ENCODE measurements at regions not wholly inside any gene's neighbourhood (a gene's known extent, or its start where the extent isn't known, plus 50 kb on each side); places are given as distances from the start of the nearest gene placed in this dataset.

DNA sequence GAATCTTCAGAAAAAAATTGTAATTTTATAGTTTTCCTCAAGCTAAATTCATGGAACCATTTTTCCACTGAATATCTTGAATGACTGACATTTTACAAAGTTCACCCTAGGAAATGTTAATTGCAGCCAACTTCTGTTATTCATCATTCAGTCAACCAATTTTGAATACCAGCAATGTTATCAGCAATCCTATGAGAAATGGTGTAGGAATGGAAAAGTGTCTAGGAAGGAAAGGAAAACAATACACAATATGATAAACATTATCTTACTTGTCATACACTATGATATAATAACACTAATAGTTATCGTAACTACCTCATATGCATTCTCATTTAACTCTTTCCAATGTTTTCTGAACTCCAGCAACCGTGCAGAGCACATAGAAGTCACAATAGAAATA is 790.5 kb upstream of the LRRC4C start:
- Histone ChIP-seq H3K4me1 (ENCODE audit: insufficient read depth, low read length) (no peaks in the 10 kb centered on the region), H3K4me3 (ENCODE audit: low read length in 2 of 2) (no peak overlapping the region), H3K27ac (ENCODE audit: low read depth, low read length) (no peak overlapping the region), H3K36me3 (ENCODE audit: insufficient read depth, low read length) (no peaks in the 10 kb centered on the region), H3K9me3 (ENCODE audit: control insufficient read depth in 1 of 2, low read length in 2 of 2) (peaks cover 0 to 3% of the 10 kb centered on the region in 2 donors), H3K27me3 (ENCODE audit: insufficient read depth, low read length) (no peaks in the 10 kb centered on the region)
- Mint-ChIP-seq H3K4me3 (no peak overlapping the region), H3K4me1 (no peaks in the 10 kb centered on the region), H3K36me3 (no peaks in the 10 kb centered on the region), H3K27ac (no peak overlapping the region), H3K27me3 (no peaks in the 10 kb centered on the region), H3K9me3 (peaks cover 0 to 12% (median 5%) of the 10 kb centered on the region in 8 donors)
- DNase-seq: no peak
- ChIA-PET POLR2A (ENCODE audit: partially characterized antibody) (no interaction called here), CTCF (ENCODE audit: partially characterized antibody) (no interaction called here)
- intact Hi-C loops (cut with micrococcal nuclease): no loop called here

DNA sequence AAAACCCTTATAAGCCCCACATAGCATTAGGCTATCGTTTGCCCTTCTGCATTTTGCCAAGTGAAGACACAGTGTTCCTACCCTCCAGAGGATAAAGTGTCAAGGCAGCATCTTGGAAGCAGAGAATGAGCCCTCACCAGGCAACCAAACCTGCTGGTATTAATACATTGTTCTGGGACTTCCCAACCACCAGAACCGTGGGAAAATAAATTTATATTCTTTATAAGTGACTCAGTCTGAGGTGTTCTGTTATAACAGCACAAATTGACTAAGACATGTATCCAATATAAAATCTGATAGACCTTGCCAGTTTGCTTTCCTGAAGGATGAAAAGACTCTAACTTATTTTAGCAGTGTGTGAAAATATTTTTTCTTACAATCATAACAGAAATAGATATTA is 792.5 kb upstream of the LRRC4C start:
- Mint-ChIP-seq H3K4me3 (no peak overlapping the region), H3K27me3 (no peaks in the 10 kb centered on the region), H3K36me3 (no peaks in the 10 kb centered on the region), H3K9me3 (peaks cover 3 to 19% (median 8%) of the 10 kb centered on the region in 8 donors), H3K27ac (no peak overlapping the region), H3K4me1 (no peaks in the 10 kb centered on the region)
- Histone ChIP-seq H3K4me1 (ENCODE audit: insufficient read depth, low read length) (no peaks in the 10 kb centered on the region), H3K36me3 (ENCODE audit: insufficient read depth, low read length) (no peaks in the 10 kb centered on the region), H3K27me3 (ENCODE audit: insufficient read depth, low read length) (no peaks in the 10 kb centered on the region), H3K27ac (ENCODE audit: low read depth, low read length) (no peak overlapping the region), H3K9me3 (ENCODE audit: control insufficient read depth in 1 of 2, low read length in 2 of 2) (peaks cover 0 to 11% of the 10 kb centered on the region in 2 donors), H3K4me3 (ENCODE audit: low read length in 2 of 2) (no peak overlapping the region)
- intact Hi-C loops (cut with micrococcal nuclease): no loop called here
- CTCF ChIA-PET (ENCODE audit: partially characterized antibody): no interaction called here
- POLR2A ChIA-PET (ENCODE audit: partially characterized antibody): no interaction called here
- no peak for DNase-seq

DNA sequence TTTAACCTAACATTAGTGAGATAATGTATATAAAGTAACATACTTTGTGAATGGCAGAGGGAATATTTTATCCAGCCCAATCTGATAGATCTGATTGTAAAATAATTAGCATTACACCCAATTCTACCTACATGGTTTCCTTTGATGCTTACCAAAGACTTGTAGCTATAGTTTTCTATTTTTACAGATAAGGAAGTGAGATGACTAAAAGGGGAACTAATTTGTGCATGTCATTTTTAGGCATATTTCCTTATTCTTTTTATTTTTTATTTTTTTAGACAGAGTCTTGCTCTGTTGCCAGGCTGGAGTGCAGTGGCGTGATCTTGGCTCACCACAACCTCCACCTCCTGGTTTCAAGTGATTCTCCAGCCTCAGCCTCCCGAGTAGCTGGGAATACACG is 793.7 kb upstream of the LRRC4C start:
- no peak overlapping the region for H3K27ac ChIP-seq (ENCODE audit: low read depth, low read length)
- H3K4me3 ChIP-seq (ENCODE audit: low read length in 2 of 2): no peak overlapping the region
- H3K4me1 ChIP-seq (ENCODE audit: insufficient read depth, low read length): no peaks in the 10 kb centered on the region
- no peaks in the 10 kb centered on the region for H3K36me3 ChIP-seq (ENCODE audit: insufficient read depth, low read length)
- no peaks in the 10 kb centered on the region for H3K27me3 Mint-ChIP-seq
- H3K27me3 ChIP-seq (ENCODE audit: insufficient read depth, low read length): no peaks in the 10 kb centered on the region
- ChIA-PET POLR2A (ENCODE audit: partially characterized antibody) (no interaction called here), CTCF (ENCODE audit: partially characterized antibody) (no interaction called here)
- H3K4me1 Mint-ChIP-seq: no peaks in the 10 kb centered on the region
- no peak overlapping the region for H3K27ac Mint-ChIP-seq
- peaks cover 0 to 11% of the 10 kb centered on the region in 2 donors for H3K9me3 ChIP-seq (ENCODE audit: control insufficient read depth in 1 of 2, low read length in 2 of 2)
- DNase-seq: no peak
- H3K4me3 Mint-ChIP-seq: no peak overlapping the region
- no peaks in the 10 kb centered on the region for H3K36me3 Mint-ChIP-seq
- peaks cover 3 to 19% (median 9%) of the 10 kb centered on the region in 8 donors for H3K9me3 Mint-ChIP-seq
- intact Hi-C loops (cut with micrococcal nuclease): no loop called here

GRCh38 chr11:42255906-42256305 is 796.5 kb upstream of the LRRC4C start:
- Mint-ChIP-seq H3K27me3 (no peaks in the 10 kb centered on the region), H3K27ac (no peak overlapping the region), H3K4me1 (no peaks in the 10 kb centered on the region), H3K36me3 (no peaks in the 10 kb centered on the region), H3K9me3 (peaks cover 0 to 33% (median 11%) of the 10 kb centered on the region in 8 donors), H3K4me3 (no peak overlapping the region)
- no peak for DNase-seq
- no peaks in the 10 kb centered on the region for H3K4me1 ChIP-seq (ENCODE audit: insufficient read depth, low read length)
- H3K27me3 ChIP-seq (ENCODE audit: insufficient read depth, low read length): no peaks in the 10 kb centered on the region
- H3K4me3 ChIP-seq (ENCODE audit: low read length in 2 of 2): no peak overlapping the region
- no peak overlapping the region for H3K27ac ChIP-seq (ENCODE audit: low read depth, low read length)
- H3K9me3 ChIP-seq (ENCODE audit: control insufficient read depth in 1 of 2, low read length in 2 of 2): peaks cover 0 to 7% of the 10 kb centered on the region in 2 donors
- POLR2A ChIA-PET (ENCODE audit: partially characterized antibody): no interaction called here
- H3K36me3 ChIP-seq (ENCODE audit: insufficient read depth, low read length): no peaks in the 10 kb centered on the region
- CTCF ChIA-PET (ENCODE audit: partially characterized antibody): no interaction called here
- intact Hi-C loops (cut with micrococcal nuclease): no loop called here

DNA sequence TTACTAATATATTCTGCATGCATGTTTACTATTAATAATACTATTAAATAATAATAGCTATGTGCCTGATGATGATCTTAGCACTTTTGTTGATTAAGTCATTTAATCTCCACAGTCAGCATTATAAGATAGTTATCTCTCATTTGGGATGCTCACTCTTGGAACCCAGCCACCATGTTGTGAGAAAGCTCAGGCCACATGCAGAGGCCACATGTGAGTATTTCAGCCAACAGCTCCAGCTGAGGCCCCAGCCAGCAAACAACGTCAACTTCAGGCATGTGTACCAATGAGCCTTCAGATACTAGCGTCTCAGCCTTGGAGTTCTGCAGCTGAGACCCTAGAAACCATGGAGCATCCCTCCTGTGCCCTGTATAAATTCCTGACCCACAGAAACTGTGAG is 798.1 kb upstream of the LRRC4C start:
- H3K36me3 ChIP-seq (ENCODE audit: insufficient read depth, low read length): no peaks in the 10 kb centered on the region
- DNase-seq: no peak
- Mint-ChIP-seq H3K4me1 (no peaks in the 10 kb centered on the region), H3K9me3 (peaks cover 2 to 40% (median 13%) of the 10 kb centered on the region in 8 donors), H3K27ac (no peak overlapping the region), H3K4me3 (no peak overlapping the region), H3K27me3 (no peaks in the 10 kb centered on the region), H3K36me3 (no peaks in the 10 kb centered on the region)
- no peaks in the 10 kb centered on the region for H3K27me3 ChIP-seq (ENCODE audit: insufficient read depth, low read length)
- H3K27ac ChIP-seq (ENCODE audit: low read depth, low read length): no peak overlapping the region
- intact Hi-C loops (cut with micrococcal nuclease): no loop called here
- ChIA-PET POLR2A (ENCODE audit: partially characterized antibody) (no interaction called here), CTCF (ENCODE audit: partially characterized antibody) (no interaction called here)
- no peak overlapping the region for H3K4me3 ChIP-seq (ENCODE audit: low read length in 2 of 2)
- no peaks in the 10 kb centered on the region for H3K4me1 ChIP-seq (ENCODE audit: insufficient read depth, low read length)
- H3K9me3 ChIP-seq (ENCODE audit: control insufficient read depth in 1 of 2, low read length in 2 of 2): peaks cover 0 to 7% of the 10 kb centered on the region in 2 donors

DNA sequence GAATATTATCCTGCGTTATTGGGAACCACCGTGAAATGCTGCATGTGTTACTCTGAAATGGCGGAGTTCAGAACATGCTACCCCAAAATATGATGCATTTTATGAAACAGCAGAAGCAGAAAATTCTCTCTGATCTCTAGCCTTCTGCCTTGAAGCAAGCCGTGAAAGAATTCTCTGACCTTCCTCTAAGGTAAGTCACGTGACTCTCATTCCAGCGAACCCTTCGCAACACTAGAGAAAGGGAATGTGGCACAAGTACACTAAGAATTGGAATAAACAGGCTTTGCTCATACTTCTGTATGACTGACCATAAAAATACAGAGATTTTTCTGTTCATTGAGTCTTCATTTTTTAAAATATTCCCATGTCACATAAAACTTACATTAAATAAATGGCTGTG is 805.6 kb upstream of the LRRC4C start:
- DNase-seq: no peak
- Mint-ChIP-seq H3K4me3 (no peak overlapping the region), H3K9me3 (peaks cover 0 to 34% (median 8%) of the 10 kb centered on the region in 8 donors), H3K27ac (no peak overlapping the region), H3K36me3 (no peaks in the 10 kb centered on the region), H3K4me1 (no peaks in the 10 kb centered on the region), H3K27me3 (no peaks in the 10 kb centered on the region)
- no peak overlapping the region for H3K4me3 ChIP-seq (ENCODE audit: low read length in 2 of 2)
- no peak overlapping the region for H3K27ac ChIP-seq (ENCODE audit: low read depth, low read length)
- no peaks in the 10 kb centered on the region for H3K27me3 ChIP-seq (ENCODE audit: insufficient read depth, low read length)
- ChIA-PET CTCF (ENCODE audit: partially characterized antibody) (no interaction called here), POLR2A (ENCODE audit: partially characterized antibody) (no interaction called here)
- no peaks in the 10 kb centered on the region for H3K4me1 ChIP-seq (ENCODE audit: insufficient read depth, low read length)
- intact Hi-C loops (cut with micrococcal nuclease): no loop called here
- no peaks in the 10 kb centered on the region for H3K36me3 ChIP-seq (ENCODE audit: insufficient read depth, low read length)
- H3K9me3 ChIP-seq (ENCODE audit: control insufficient read depth in 1 of 2, low read length in 2 of 2): no peaks in the 10 kb centered on the region

DNA sequence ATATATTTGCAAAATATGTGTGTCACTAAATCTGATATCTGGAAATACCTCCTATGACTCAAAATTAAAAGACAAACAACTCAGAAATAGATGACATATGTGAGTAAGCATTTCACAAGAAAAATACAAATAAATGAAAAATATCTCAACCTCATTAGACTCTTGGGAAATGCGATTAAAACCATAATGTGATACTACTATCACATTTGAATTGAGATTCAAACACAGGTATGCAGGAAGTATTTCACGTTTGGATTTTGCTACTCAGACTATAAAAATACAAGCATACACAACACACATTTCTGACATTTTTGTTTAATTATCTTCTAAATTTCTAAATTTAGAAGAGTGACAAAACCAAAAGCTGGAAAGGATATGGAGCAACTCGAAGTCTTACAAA is 811.9 kb upstream of the LRRC4C start:
- intact Hi-C loops (cut with micrococcal nuclease): no loop called here
- ChIA-PET CTCF (ENCODE audit: partially characterized antibody) (no interaction called here), POLR2A (ENCODE audit: partially characterized antibody) (no interaction called here)
- Histone ChIP-seq H3K27ac (ENCODE audit: low read depth, low read length) (no peak overlapping the region), H3K4me3 (ENCODE audit: low read length in 2 of 2) (no peak overlapping the region), H3K27me3 (ENCODE audit: insufficient read depth, low read length) (no peaks in the 10 kb centered on the region), H3K36me3 (ENCODE audit: insufficient read depth, low read length) (no peaks in the 10 kb centered on the region), H3K4me1 (ENCODE audit: insufficient read depth, low read length) (no peaks in the 10 kb centered on the region), H3K9me3 (ENCODE audit: control insufficient read depth in 1 of 2, low read length in 2 of 2) (peaks cover 0 to 5% of the 10 kb centered on the region in 2 donors)
- no peak overlapping the region for H3K4me3 Mint-ChIP-seq
- H3K4me1 Mint-ChIP-seq: no peaks in the 10 kb centered on the region
- DNase-seq: no peak
- H3K27me3 Mint-ChIP-seq: no peaks in the 10 kb centered on the region
- no peaks in the 10 kb centered on the region for H3K36me3 Mint-ChIP-seq
- H3K9me3 Mint-ChIP-seq: peaks cover 4 to 39% (median 19%) of the 10 kb centered on the region in 8 donors
- no peak overlapping the region for H3K27ac Mint-ChIP-seq

- no peaks in the 10 kb centered on the region for H3K36me3 Mint-ChIP-seq
- H3K4me1 Mint-ChIP-seq: no peaks in the 10 kb centered on the region
- POLR2A ChIA-PET (ENCODE audit: partially characterized antibody): no interaction called here
- no peaks in the 10 kb centered on the region for H3K27me3 Mint-ChIP-seq
- no peaks in the 10 kb centered on the region for H3K27me3 ChIP-seq (ENCODE audit: insufficient read depth, low read length)
- CTCF ChIA-PET (ENCODE audit: partially characterized antibody): no interaction called here
- H3K9me3 ChIP-seq (ENCODE audit: control insufficient read depth in 1 of 2, low read length in 2 of 2): peaks cover 0 to 5% of the 10 kb centered on the region in 2 donors
- peaks cover 4 to 34% (median 20%) of the 10 kb centered on the region in 8 donors for H3K9me3 Mint-ChIP-seq
- no peak overlapping the region for H3K27ac ChIP-seq (ENCODE audit: low read depth, low read length)
- H3K4me3 ChIP-seq (ENCODE audit: low read length in 2 of 2): no peak overlapping the region
- no peaks in the 10 kb centered on the region for H3K4me1 ChIP-seq (ENCODE audit: insufficient read depth, low read length)
- DNase-seq: no peak
- H3K36me3 ChIP-seq (ENCODE audit: insufficient read depth, low read length): no peaks in the 10 kb centered on the region
- intact Hi-C loops (cut with micrococcal nuclease): no loop called here
- H3K27ac Mint-ChIP-seq: no peak overlapping the region
- no peak overlapping the region for H3K4me3 Mint-ChIP-seq
These were observed 814.5 kb upstream of the LRRC4C start for GRCh38 chr11:42273977-42274376.
